HEK293T (cell line): ENCODE measurements at regions not wholly inside any gene's neighbourhood (a gene's known extent, or its start where the extent isn't known, plus 50 kb on each side); places are given as distances from the start of the nearest gene placed in this dataset.

Experiments used
- ARNT ChIP-seq: fragments of 450-650 bp; IDR thresholded peaks from 2 replicates; pipeline ENCODE4 v1.6.1; 2017; ENCODE audit warnings: mild to moderate bottlenecking
- BHLHE40 ChIP-seq: fragments of 450-650 bp; IDR thresholded peaks from 2 replicates; pipeline ENCODE4 v1.6.1; 2016; ENCODE audit warnings: mild to moderate bottlenecking, moderate library complexity, borderline replicate concordance
- FOXA1 ChIP-seq: fragments of 450-650 bp; IDR thresholded peaks from 2 replicates; pipeline ENCODE4 v1.6.1; 2016; ENCODE audit warnings: mild to moderate bottlenecking
- FOXM1 ChIP-seq: fragments of 450-650 bp; IDR thresholded peaks from 2 replicates; pipeline ENCODE4 v1.6.1; 2017; ENCODE audit warnings: mild to moderate bottlenecking, borderline replicate concordance
- SUZ12 ChIP-seq: fragments of 450-650 bp; IDR thresholded peaks from 2 replicates; pipeline ENCODE4 v1.6.1; 2016; ENCODE audit warnings: mild to moderate bottlenecking
- TARDBP ChIP-seq: fragments of 450-650 bp; IDR thresholded peaks from 2 replicates; pipeline ENCODE4 v1.6.1; 2016
- ZNF384 ChIP-seq: fragments of 450-650 bp; IDR thresholded peaks from 2 replicates; pipeline ENCODE4 v1.6.1; 2016

DNA sequence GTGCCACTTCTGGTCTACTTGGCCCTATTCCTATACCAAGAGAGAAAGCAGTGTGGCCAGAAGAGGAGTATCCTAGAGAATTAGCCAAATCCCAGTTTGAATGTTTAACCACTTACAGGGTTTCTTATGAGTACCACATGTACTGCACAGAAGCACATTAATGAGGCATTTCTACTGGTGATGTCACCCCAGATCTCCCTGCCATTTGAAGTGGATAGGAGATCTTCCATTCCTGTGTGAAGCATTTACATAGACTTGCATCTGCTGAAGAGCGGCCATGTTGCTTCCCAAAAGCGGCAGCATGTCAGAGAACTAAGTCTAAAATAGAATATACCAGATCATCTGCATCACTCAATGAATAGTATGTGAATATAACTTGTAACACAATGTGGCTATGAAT is 108.4 kb upstream of the TUSC7 start:
- TF ChIP-seq SUZ12 = no peak
- no peak for TF ChIP-seq ARNT
- TF ChIP-seq BHLHE40 = no peak
- no peak for TF ChIP-seq FOXM1
- no peak for TF ChIP-seq TARDBP
- no peak for TF ChIP-seq FOXA1
- no peak for TF ChIP-seq ZNF384
